ENCODE measurements at regions not wholly inside any gene's neighbourhood (a gene's known extent, or its start where the extent isn't known, plus 50 kb on each side); places are given as distances from the start of the nearest gene placed in this dataset.

DNA sequence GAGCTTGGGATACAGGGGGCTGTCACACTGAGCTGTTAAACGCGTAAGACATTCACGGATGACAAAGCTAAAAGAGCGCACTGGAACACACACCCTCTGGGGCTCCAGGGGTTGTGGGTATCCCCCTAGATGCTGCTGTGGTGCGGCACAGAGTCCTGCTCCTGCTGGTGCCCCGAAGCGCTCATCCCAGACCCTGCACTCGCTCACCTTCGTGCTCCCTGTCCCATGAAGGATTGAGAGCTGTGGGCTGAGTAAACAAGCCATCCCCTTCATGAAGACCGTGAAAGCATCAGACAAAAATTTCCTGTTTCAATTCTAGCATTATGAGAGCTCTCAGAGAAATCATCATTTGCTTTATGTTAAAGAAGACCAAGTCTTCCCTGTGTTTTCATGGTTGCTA lies 463.5 kb upstream of the ADGRL2 start:
- no peaks in the 10 kb centered on the region for H3F3A ChIP-seq (ENCODE audit: insufficient read depth)
- H2AFZ ChIP-seq (ENCODE audit: low read depth, low read length, severe bottlenecking): no peak overlapping the region
- H3K4me2 ChIP-seq (ENCODE audit: low read depth, low read length, poor library complexity, severe bottlenecking): no peak overlapping the region
- no peaks in the 10 kb centered on the region for H3K36me3 ChIP-seq (ENCODE audit: low read length)
- no peaks in the 10 kb centered on the region for H3K9me2 ChIP-seq (replicated peaks; ENCODE audit: insufficient read depth, low read length)
- H3K27me3 ChIP-seq (ENCODE audit: low read length): no peaks in the 10 kb centered on the region
- no peak overlapping the region for H3K9ac ChIP-seq (ENCODE audit: low read length)
- no peaks in the 10 kb centered on the region for H3K9me3 ChIP-seq (ENCODE audit: insufficient read depth, low read length)
- no peak for TF ChIP-seq EZH2phosphoT487 (conservative IDR thresholded peaks at IDR 0.05; ENCODE audit: low read length)
- H3K4me3 ChIP-seq (ENCODE audit: insufficient read depth, low read length, poor library complexity, severe bottlenecking): no peak overlapping the region
- no peaks in the 10 kb centered on the region for H4K20me1 ChIP-seq (ENCODE audit: low read depth, low read length)
- no peaks in the 10 kb centered on the region for H3K79me2 ChIP-seq (ENCODE audit: insufficient read depth, low read length)
- no peak overlapping the region for H3K27ac ChIP-seq (ENCODE audit: low read depth, low read length)

DNA sequence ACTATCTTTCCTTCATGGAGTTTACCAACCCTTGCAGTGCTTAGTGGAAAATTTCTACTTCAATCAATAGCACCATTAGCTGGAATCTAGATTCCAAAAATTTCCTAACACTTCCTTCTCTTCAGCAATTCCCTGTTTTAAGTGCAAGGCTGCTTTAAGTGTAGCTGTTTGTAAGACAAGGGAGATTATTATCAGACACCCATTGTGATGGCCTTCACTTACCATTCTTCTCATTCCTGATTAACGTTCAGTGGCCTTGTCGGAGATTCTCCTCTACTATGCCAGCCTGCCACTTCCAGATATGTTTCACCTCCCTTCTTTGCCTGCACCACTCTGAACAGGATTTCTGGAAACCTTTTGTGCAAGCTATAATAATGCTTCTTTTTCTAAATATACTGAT lies 464.9 kb upstream of the ADGRL2 start:
- H3K79me2 ChIP-seq (ENCODE audit: insufficient read depth, low read length): no peaks in the 10 kb centered on the region

DNA sequence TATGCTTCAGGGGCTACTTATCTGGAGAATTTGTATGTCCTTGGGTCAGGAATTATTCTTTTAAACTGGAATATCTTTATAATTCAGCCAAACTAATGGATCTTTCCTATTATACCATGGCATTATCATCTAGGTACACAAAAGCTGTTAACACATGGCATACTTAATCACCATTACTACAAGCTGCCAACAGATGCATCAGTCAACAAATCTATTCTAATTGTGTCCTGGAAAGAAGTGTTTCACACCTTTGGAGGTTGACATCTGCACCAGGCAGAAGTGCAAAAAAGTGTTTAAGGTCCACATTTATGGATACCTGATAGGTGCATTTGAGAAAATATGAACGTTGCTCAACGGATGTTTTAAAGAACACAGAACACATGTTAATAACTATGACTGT lies 470.2 kb upstream of the ADGRL2 start:
- Histone ChIP-seq H2AFZ (ENCODE audit: low read depth, low read length, severe bottlenecking) (no peak overlapping the region), H3K9ac (ENCODE audit: low read length) (no peak overlapping the region), H3K9me3 (ENCODE audit: insufficient read depth, low read length) (no peaks in the 10 kb centered on the region), H3K4me3 (ENCODE audit: insufficient read depth, low read length, poor library complexity, severe bottlenecking) (no peak overlapping the region), H3K79me2 (ENCODE audit: insufficient read depth, low read length) (no peaks in the 10 kb centered on the region), H3F3A (ENCODE audit: insufficient read depth) (no peaks in the 10 kb centered on the region), H4K20me1 (ENCODE audit: low read depth, low read length) (no peaks in the 10 kb centered on the region), H3K27me3 (ENCODE audit: low read length) (no peaks in the 10 kb centered on the region), H3K9me2 (replicated peaks; ENCODE audit: insufficient read depth, low read length) (no peaks in the 10 kb centered on the region), H3K36me3 (ENCODE audit: low read length) (no peaks in the 10 kb centered on the region), H3K4me2 (ENCODE audit: low read depth, low read length, poor library complexity, severe bottlenecking) (no peak overlapping the region), H3K27ac (ENCODE audit: low read depth, low read length) (no peak overlapping the region)
- TF ChIP-seq, protein P1, sequence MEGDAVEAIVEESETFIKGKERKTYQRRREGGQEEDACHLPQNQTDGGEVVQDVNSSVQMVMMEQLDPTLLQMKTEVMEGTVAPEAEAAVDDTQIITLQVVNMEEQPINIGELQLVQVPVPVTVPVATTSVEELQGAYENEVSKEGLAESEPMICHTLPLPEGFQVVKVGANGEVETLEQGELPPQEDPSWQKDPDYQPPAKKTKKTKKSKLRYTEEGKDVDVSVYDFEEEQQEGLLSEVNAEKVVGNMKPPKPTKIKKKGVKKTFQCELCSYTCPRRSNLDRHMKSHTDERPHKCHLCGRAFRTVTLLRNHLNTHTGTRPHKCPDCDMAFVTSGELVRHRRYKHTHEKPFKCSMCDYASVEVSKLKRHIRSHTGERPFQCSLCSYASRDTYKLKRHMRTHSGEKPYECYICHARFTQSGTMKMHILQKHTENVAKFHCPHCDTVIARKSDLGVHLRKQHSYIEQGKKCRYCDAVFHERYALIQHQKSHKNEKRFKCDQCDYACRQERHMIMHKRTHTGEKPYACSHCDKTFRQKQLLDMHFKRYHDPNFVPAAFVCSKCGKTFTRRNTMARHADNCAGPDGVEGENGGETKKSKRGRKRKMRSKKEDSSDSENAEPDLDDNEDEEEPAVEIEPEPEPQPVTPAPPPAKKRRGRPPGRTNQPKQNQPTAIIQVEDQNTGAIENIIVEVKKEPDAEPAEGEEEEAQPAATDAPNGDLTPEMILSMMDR (IDR thresholded peaks at IDR 0.05; ENCODE audit: insufficient read depth, low read length, poor library complexity, severe bottlenecking): no peak
- no peak for TF ChIP-seq EZH2phosphoT487 (conservative IDR thresholded peaks at IDR 0.05; ENCODE audit: low read length)

More for the DNA sequence above, 464.9 kb upstream of the ADGRL2 start:
- Histone ChIP-seq H3K4me3 (ENCODE audit: insufficient read depth, low read length, poor library complexity, severe bottlenecking) (no peak overlapping the region), H3K36me3 (ENCODE audit: low read length) (no peaks in the 10 kb centered on the region), H3K27ac (ENCODE audit: low read depth, low read length) (no peak overlapping the region), H3K27me3 (ENCODE audit: low read length) (no peaks in the 10 kb centered on the region), H3F3A (ENCODE audit: insufficient read depth) (no peaks in the 10 kb centered on the region), H3K9me3 (ENCODE audit: insufficient read depth, low read length) (no peaks in the 10 kb centered on the region), H3K9ac (ENCODE audit: low read length) (no peak overlapping the region), H3K4me2 (ENCODE audit: low read depth, low read length, poor library complexity, severe bottlenecking) (no peak overlapping the region), H4K20me1 (ENCODE audit: low read depth, low read length) (no peaks in the 10 kb centered on the region), H2AFZ (ENCODE audit: low read depth, low read length, severe bottlenecking) (no peak overlapping the region), H3K9me2 (replicated peaks; ENCODE audit: insufficient read depth, low read length) (no peaks in the 10 kb centered on the region)
- TF ChIP-seq EZH2phosphoT487 (conservative IDR thresholded peaks at IDR 0.05; ENCODE audit: low read length): no peak
- TF ChIP-seq, protein P1 (IDR thresholded peaks at IDR 0.05; ENCODE audit: insufficient read depth, low read length, poor library complexity, severe bottlenecking): no peak

DNA sequence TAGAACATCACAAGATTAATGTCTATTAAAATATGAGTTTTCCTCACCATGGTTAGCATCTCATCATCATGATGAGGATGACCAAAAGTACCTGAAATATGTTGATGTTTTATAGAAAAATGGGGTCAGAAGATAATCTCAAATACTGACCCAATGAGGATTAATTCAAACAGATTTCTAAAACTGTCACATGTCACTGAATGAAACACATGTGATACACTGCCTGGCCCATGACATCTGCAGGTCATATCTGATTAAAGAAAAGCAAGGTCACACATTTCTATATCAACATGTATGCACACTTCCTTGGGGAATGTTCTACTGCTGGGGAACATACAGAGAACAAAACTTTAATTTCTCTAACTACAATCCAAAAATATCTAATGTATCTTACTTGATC lies 470.6 kb upstream of the ADGRL2 start:
- Histone ChIP-seq H3K9me2 (replicated peaks; ENCODE audit: insufficient read depth, low read length) (no peaks in the 10 kb centered on the region), H3K27me3 (ENCODE audit: low read length) (no peaks in the 10 kb centered on the region), H3K79me2 (ENCODE audit: insufficient read depth, low read length) (no peaks in the 10 kb centered on the region), H3K36me3 (ENCODE audit: low read length) (no peaks in the 10 kb centered on the region), H3K4me3 (ENCODE audit: insufficient read depth, low read length, poor library complexity, severe bottlenecking) (no peak overlapping the region), H3F3A (ENCODE audit: insufficient read depth) (no peaks in the 10 kb centered on the region), H2AFZ (ENCODE audit: low read depth, low read length, severe bottlenecking) (no peak overlapping the region), H3K9me3 (ENCODE audit: insufficient read depth, low read length) (no peaks in the 10 kb centered on the region), H3K4me2 (ENCODE audit: low read depth, low read length, poor library complexity, severe bottlenecking) (no peak overlapping the region), H3K9ac (ENCODE audit: low read length) (no peak overlapping the region), H3K27ac (ENCODE audit: low read depth, low read length) (no peak overlapping the region), H4K20me1 (ENCODE audit: low read depth, low read length) (no peaks in the 10 kb centered on the region)
- no peak for TF ChIP-seq EZH2phosphoT487 (conservative IDR thresholded peaks at IDR 0.05; ENCODE audit: low read length)
- TF ChIP-seq, protein P1 (IDR thresholded peaks at IDR 0.05; ENCODE audit: insufficient read depth, low read length, poor library complexity, severe bottlenecking): no peak

Data from SU-DHL-6 (cell line).